Right lobe of liver (tissue), 6 donors: ENCODE measurements at regions not wholly inside any gene's neighbourhood (a gene's known extent, or its start where the extent isn't known, plus 50 kb on each side); places are given as distances from the start of the nearest gene placed in this dataset.

Experiments used
- ATAC-seq, 4 donors: fragments of 200-7000 bp; cut with Tn5 transposase; one replicate each; pipeline ENCODE4 v1.9.1; 2020; ENCODE audit warnings: mild to moderate bottlenecking in 4 of 4, moderate library complexity in 4 of 4
- DNase-seq, 3 donors: peaks; one replicate each; pipeline ENCODE4 v3.0.0-alpha.2; 2020
- H3K27ac ChIP-seq, 3 donors: fragments of 200-600 bp; one replicate each; pipeline ENCODE4 v1.8.0; 2022
- H3K27me3 ChIP-seq, 2 donors: fragments of 200-600 bp; one replicate each; pipeline ENCODE4 v1.8.0; 2022
- H3K36me3 ChIP-seq, 4 donors: fragments of 200-600 bp; sonication (generic) in 1 of 4; one replicate each; pipeline versions ENCODE4 v1.5.1 to v1.8.0; 2017 to 2022; ENCODE audit warnings: control low read depth in 1 of 4
- H3K4me1 ChIP-seq, 4 donors: fragments of 200-600 bp; sonication (generic) in 1 of 4; one replicate each; pipeline versions ENCODE4 v1.5.1 to v1.8.0; 2017 to 2022; ENCODE audit warnings: control low read depth in 1 of 4
- H3K4me3 ChIP-seq, 3 donors: fragments of 200-600 bp; one replicate each; pipeline ENCODE4 v1.8.0; 2022
- H3K9me3 ChIP-seq, 4 donors: fragments of 200-600 bp; sonication (generic) in 1 of 4; one replicate each; pipeline versions ENCODE4 v1.5.1 to v1.8.0; 2017 to 2022; ENCODE audit warnings: control low read depth in 1 of 4
- CTCF ChIP-seq, 4 donors: fragments of 200-600 bp in 3 of 4; fragments of 450-650 bp in 1 of 4; IDR thresholded peaks; one replicate each; pipeline versions ENCODE4 v1.5.1 to v1.8.0; 2016 to 2022; ENCODE audit warnings: antibody characterized with exemption in 4 of 4, mild to moderate bottlenecking in 2 of 4
- POLR2A ChIP-seq: fragments of 450-650 bp; IDR thresholded peaks from one replicate; pipeline ENCODE4 v1.6.1; 2017; ENCODE audit warnings: antibody characterized with exemption, mild to moderate bottlenecking
- WGBS: methylation state at CpG from one replicate; pipeline ENCODE4 v1.1.6; 2018; ENCODE audit warnings: low coverage, low lambda C conversion rate; ENCODE audit not compliant: insufficient coverage; ENCODE audit errors: missing lambda C conversion rate; 5-methylcytosine and 5-hydroxymethylcytosine counted together
- intact Hi-C, 2 donors: fragments of 100-400 bp; cut with DNase I; formaldehyde crosslinking; loops; one replicate each; pipeline versions ENCODE4 v1.11.2 to v1.14.1; 2022
- donor health status: DM: no; HTN: yes; CAD: no.
- donor health status: DM: no; HTN: no; CAD: no.
- donor health status: DM: no; HTN: no; CAD: no.
- donor health status: DM: no; HTN: yes; CAD: no.
- donor health status: DM: no; HTN: yes; CAD: no.

DNA sequence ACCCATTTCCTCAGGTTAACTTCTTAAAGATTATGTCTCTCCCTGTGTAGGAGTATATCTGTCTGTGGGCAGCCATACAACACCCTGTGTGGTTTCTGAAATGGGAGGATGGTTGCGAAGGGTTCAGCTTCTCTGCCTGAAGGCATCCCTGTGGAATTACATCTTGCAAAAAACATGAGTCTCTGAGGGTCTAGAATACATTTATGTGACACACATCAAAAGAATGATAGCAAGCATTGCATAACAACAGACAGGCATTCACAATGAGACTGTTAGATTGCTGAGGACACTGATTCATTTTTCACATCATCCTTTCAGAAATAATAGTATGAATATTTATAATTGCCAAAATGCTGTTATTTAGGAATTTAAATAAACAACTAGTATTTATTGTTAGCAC lies 670.9 kb downstream of the HTR1B start:
- Histone ChIP-seq H3K4me1 (peaks cover 0 to 13% (median 2%) of the 10 kb centered on the region in 4 donors), H3K9me3 (no peaks in the 10 kb centered on the region), H3K4me3 (no peak overlapping the region), H3K27ac (no peak overlapping the region), H3K27me3 (no peaks in the 10 kb centered on the region), H3K36me3 (no peaks in the 10 kb centered on the region)
- TF ChIP-seq POLR2A (no peak), CTCF (IDR thresholded peaks at IDR 0.05) (no peak)
- DNase-seq (no peak), ATAC-seq (no peak)
- intact Hi-C loops: no loop called here
- WGBS: 43% methylated on average over 1 of the region's 1 CpG

- H3K27ac ChIP-seq: peak overlapping the region; percentile 24 to 78 (median 74)
Measured at GRCh38 chr6:76790881-76791280, 672.4 kb downstream of the HTR1B start.

DNA sequence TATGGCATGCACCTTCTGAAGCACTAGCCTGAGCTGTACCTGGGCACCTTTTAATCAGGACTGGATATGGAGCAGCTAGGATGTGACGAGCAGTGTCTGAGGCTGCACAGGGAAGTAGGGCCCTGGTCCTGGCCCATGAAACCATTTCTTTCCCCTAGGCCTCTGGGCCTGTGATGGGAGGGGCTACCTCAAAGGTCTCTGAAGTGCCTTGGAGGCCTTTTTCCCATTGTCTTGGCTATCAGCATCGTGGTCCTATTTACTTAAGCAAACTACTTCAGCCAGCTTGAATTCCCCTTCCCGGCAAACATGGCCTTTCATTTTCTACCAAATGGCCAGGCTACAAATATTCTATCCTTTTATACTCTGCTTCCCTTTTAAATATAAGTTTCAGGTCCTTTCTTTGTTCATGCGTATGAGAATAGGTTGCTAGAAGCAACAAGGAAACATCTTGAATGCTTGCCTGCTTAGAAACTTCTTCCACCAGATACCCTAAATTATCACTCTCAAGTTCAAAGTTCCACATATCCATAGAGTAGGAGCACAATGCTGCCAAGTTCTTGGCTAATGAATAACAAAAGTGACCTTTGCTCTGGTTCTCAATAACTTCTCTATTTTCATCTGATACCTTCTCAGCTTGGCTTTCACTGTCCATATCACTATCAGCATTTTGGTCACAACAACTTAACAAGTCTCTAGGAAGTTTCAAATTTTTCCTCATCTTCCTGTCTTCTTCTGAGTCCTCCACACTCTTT lies 673.1 kb downstream of the HTR1B start:
- intact Hi-C loops: no loop called here
- ATAC-seq: peak; percentile 97 to 98 (median 98)
- no peak overlapping the region for H3K4me3 ChIP-seq
- H3K27me3 ChIP-seq: no peaks in the 10 kb centered on the region
- H3K9me3 ChIP-seq: no peaks in the 10 kb centered on the region
- no peaks in the 10 kb centered on the region for H3K36me3 ChIP-seq
- WGBS: 20% methylated on average over 3 of the region's 4 CpGs
- no peak for DNase-seq
- peak overlapping the region; percentile 24 to 78 (median 74) for H3K27ac ChIP-seq
- peaks cover 0 to 13% (median 2%) of the 10 kb centered on the region in 4 donors for H3K4me1 ChIP-seq
- no peak for TF ChIP-seq CTCF (IDR thresholded peaks at IDR 0.05)
- TF ChIP-seq POLR2A: no peak

More at GRCh38 chr6:76790881-76791280, 672.4 kb downstream of the HTR1B start:
- DNase-seq: no peak
- peak; percentile 14 to 36 (median 26) for ATAC-seq
- Histone ChIP-seq H3K36me3 (no peaks in the 10 kb centered on the region), H3K27me3 (no peaks in the 10 kb centered on the region), H3K4me1 (peaks cover 0 to 13% (median 2%) of the 10 kb centered on the region in 4 donors), H3K9me3 (no peaks in the 10 kb centered on the region), H3K4me3 (no peak overlapping the region)
- no peak for TF ChIP-seq CTCF (IDR thresholded peaks at IDR 0.05)
- TF ChIP-seq POLR2A: no peak
- intact Hi-C loops: no loop called here

GRCh38 chr6:76789580-76789979 lies 673.7 kb downstream of the HTR1B start:
- no peak overlapping the region for H3K4me3 ChIP-seq
- no peaks in the 10 kb centered on the region for H3K36me3 ChIP-seq
- WGBS: no CpG with 5 or more reads among the region's 3 CpGs
- H3K4me1 ChIP-seq: peaks cover 0 to 13% (median 2%) of the 10 kb centered on the region in 4 donors
- peak overlapping the region in 2 of 3 donors; percentile 74 to 78 for H3K27ac ChIP-seq
- DNase-seq (no peak), ATAC-seq (no peak)
- H3K27me3 ChIP-seq: no peaks in the 10 kb centered on the region
- no peaks in the 10 kb centered on the region for H3K9me3 ChIP-seq
- intact Hi-C loops: no loop called here
- TF ChIP-seq POLR2A (no peak), CTCF (IDR thresholded peaks at IDR 0.05) (no peak)
